Neuronal stem cell (in vitro differentiated cells): ENCODE measurements at regions not wholly inside any gene's neighbourhood (a gene's known extent, or its start where the extent isn't known, plus 50 kb on each side); places are given as distances from the start of the nearest gene placed in this dataset.

Experiments
- DNase-seq: peaks from one replicate; pipeline ENCODE4 v3.0.0-alpha.2; 2013; ENCODE audit warnings: low spot score
- H2AFZ ChIP-seq: one replicate; pipeline ENCODE4 v1.6.1; 2013; ENCODE audit warnings: mild to moderate bottlenecking, low read length, inconsistent platforms
- H2AK5ac ChIP-seq: 2 replicates; pipeline ENCODE4 v1.6.1; 2013; ENCODE audit warnings: low read depth, mild to moderate bottlenecking, inconsistent platforms, low read length, moderate library complexity, mixed read lengths
- H2BK120ac ChIP-seq: 2 replicates; pipeline ENCODE4 v1.6.1; 2013; ENCODE audit warnings: low read depth, mild to moderate bottlenecking, inconsistent platforms, low read length, moderate library complexity, mixed read lengths
- H2BK12ac ChIP-seq: one replicate; pipeline ENCODE4 v1.6.1; 2013; ENCODE audit warnings: low read length, inconsistent platforms
- H2BK15ac ChIP-seq: 2 replicates; pipeline ENCODE4 v1.6.1; 2013; ENCODE audit warnings: mild to moderate bottlenecking, low read length, inconsistent platforms, mixed read lengths
- H2BK5ac ChIP-seq: one replicate; pipeline ENCODE4 v1.6.1; 2013; ENCODE audit warnings: inconsistent platforms, mild to moderate bottlenecking, low read length, moderate library complexity
- H3K14ac ChIP-seq: one replicate; pipeline ENCODE4 v1.6.1; 2013; ENCODE audit warnings: low read length, inconsistent platforms
- H3K18ac ChIP-seq: 2 replicates; pipeline ENCODE4 v1.6.1; 2013; ENCODE audit warnings: low read length, inconsistent platforms
- H3K23ac ChIP-seq: 2 replicates; pipeline ENCODE4 v1.6.1; 2013; ENCODE audit warnings: low read depth, mild to moderate bottlenecking, mixed read lengths, low read length, inconsistent platforms; ENCODE audit not compliant: poor library complexity
- H3K27ac ChIP-seq: replicated peaks from 3 replicates; pipeline ENCODE4 v1.5.1; 2013; ENCODE audit warnings: low read length, inconsistent platforms
- H3K27me3 ChIP-seq, 3 experiments: 2 replicates each; pipeline ENCODE4 v1.6.1; 2013; ENCODE audit warnings: low read length in 3 of 3, mild to moderate bottlenecking in 2 of 3, inconsistent platforms in 1 of 3, low read depth in 1 of 3, mixed read lengths in 1 of 3, moderate library complexity in 1 of 3; ENCODE audit not compliant: control insufficient read depth in 3 of 3, insufficient read depth in 3 of 3
- H3K36me3 ChIP-seq, 2 donors: replicated peaks in 1 of 2; 2 replicates each; pipeline ENCODE4 v1.6.1; 2013; ENCODE audit warnings: low read length in 2 of 2; ENCODE audit not compliant: control insufficient read depth in 2 of 2, insufficient read depth in 2 of 2
- H3K4ac ChIP-seq: 2 replicates; pipeline ENCODE4 v1.6.1; 2013; ENCODE audit warnings: inconsistent platforms, mild to moderate bottlenecking, low read length, moderate library complexity
- H3K4me1 ChIP-seq, 2 donors: 1 replicate in 1 of 2; 2 replicates in 1 of 2; pipeline ENCODE4 v1.6.1; 2013; ENCODE audit warnings: low read length in 2 of 2, low read depth in 1 of 2; ENCODE audit not compliant: control insufficient read depth in 2 of 2, insufficient read depth in 1 of 2
- H3K4me2 ChIP-seq: one replicate; pipeline ENCODE4 v1.6.1; 2013; ENCODE audit warnings: mild to moderate bottlenecking, low read length, inconsistent platforms; ENCODE audit not compliant: insufficient read depth, poor library complexity, severe bottlenecking
- H3K4me3 ChIP-seq, 2 donors: 2 replicates each; pipeline ENCODE4 v1.5.1; 2013; ENCODE audit warnings: low read length in 2 of 2, mild to moderate bottlenecking in 2 of 2, inconsistent platforms in 1 of 2, moderate library complexity in 1 of 2
- H3K79me1 ChIP-seq: one replicate; pipeline ENCODE4 v1.6.1; 2013; ENCODE audit warnings: low read depth, mild to moderate bottlenecking, inconsistent platforms, low read length, moderate library complexity
- H3K9ac ChIP-seq: one replicate; pipeline ENCODE4 v1.6.1; 2013; ENCODE audit warnings: mild to moderate bottlenecking, low read depth, low read length, inconsistent platforms; ENCODE audit not compliant: poor library complexity
- H3K9me3 ChIP-seq, 2 donors: replicated peaks in 1 of 2; 2 replicates each; pipeline versions ENCODE3 to v1.6.1; 2013; ENCODE audit warnings: low read length in 2 of 2, mild to moderate bottlenecking in 2 of 2, inconsistent platforms in 1 of 2, low read depth in 1 of 2, mixed read lengths in 1 of 2, moderate library complexity in 1 of 2; ENCODE audit not compliant: control insufficient read depth in 2 of 2, insufficient read depth in 1 of 2
- H4K8ac ChIP-seq: one replicate; pipeline ENCODE4 v1.6.1; 2013; ENCODE audit warnings: low read depth, mild to moderate bottlenecking, inconsistent platforms, low read length, moderate library complexity
- H4K91ac ChIP-seq: one replicate; pipeline ENCODE4 v1.6.1; 2013; ENCODE audit warnings: low read length, low read depth, mild to moderate bottlenecking, inconsistent platforms; ENCODE audit not compliant: poor library complexity
- WGBS, 2 donors: extraction: QIAGEN DNeasy Blood & Tissue Kit; methylation state at CpG; one replicate each; pipeline ENCODE4 v1.1.7; 2013; ENCODE audit warnings: missing lambda C conversion rate in 2 of 2, mixed read lengths in 1 of 2; ENCODE audit not compliant: insufficient read length in 2 of 2, insufficient replicate concordance in 1 of 2; ENCODE audit errors: extremely low coverage in 2 of 2; 5-methylcytosine and 5-hydroxymethylcytosine counted together

GRCh38 chr2:65920659-65921058 lies 488.3 kb upstream of the SPRED2 start:
- Histone ChIP-seq H2AFZ (no peak overlapping the region), H3K4me3 (no peak overlapping the region), H3K27ac (no peak overlapping the region), H2BK5ac (no peak overlapping the region), H3K27me3 (no peaks in the 10 kb centered on the region), H3K4me2 (no peak overlapping the region), H4K8ac (no peak overlapping the region), H2BK12ac (no peak overlapping the region), H3K18ac (peak overlapping the region; percentile 2), H3K23ac (no peak overlapping the region), H3K36me3 (no peaks in the 10 kb centered on the region), H3K4me1 (peaks cover 0 to 3% of the 10 kb centered on the region in 2 donors), H3K79me1 (no peaks in the 10 kb centered on the region), H3K4ac (no peak overlapping the region), H3K14ac (no peak overlapping the region), H3K9ac (no peak overlapping the region), H2AK5ac (no peak overlapping the region), H3K9me3 (no peaks in the 10 kb centered on the region), H2BK15ac (peak overlapping the region; percentile 15), H2BK120ac (no peak overlapping the region), H4K91ac (no peak overlapping the region)
- no peak for DNase-seq
- WGBS, 2 donors, result no CpG with 5 or more reads among the region's 6 CpGs

- no peak overlapping the region for H2AK5ac ChIP-seq
- H3K4ac ChIP-seq, result no peak overlapping the region
- no peak overlapping the region for H3K14ac ChIP-seq
- no CpG with 5 or more reads among the region's 7 CpGs for WGBS, 2 donors
- no peak overlapping the region for H2BK120ac ChIP-seq
- H3K9me3 ChIP-seq, result no peaks in the 10 kb centered on the region
- no peak overlapping the region for H2BK12ac ChIP-seq
- H3K18ac ChIP-seq, result no peak overlapping the region
- H3K4me2 ChIP-seq, result no peak overlapping the region
- no peak overlapping the region for H2BK5ac ChIP-seq
- H3K36me3 ChIP-seq, result no peaks in the 10 kb centered on the region
- H2AFZ ChIP-seq, result peak overlapping the region; percentile 45
- no peak overlapping the region for H4K8ac ChIP-seq
- no peak overlapping the region for H2BK15ac ChIP-seq
- H3K27ac ChIP-seq, result no peak overlapping the region
- H3K4me3 ChIP-seq, result no peak overlapping the region
- H3K9ac ChIP-seq, result no peak overlapping the region
- no peaks in the 10 kb centered on the region for H3K27me3 ChIP-seq
- no peaks in the 10 kb centered on the region for H3K79me1 ChIP-seq
- H3K23ac ChIP-seq, result no peak overlapping the region
- peaks cover 0 to 3% of the 10 kb centered on the region in 2 donors for H3K4me1 ChIP-seq
- no peak overlapping the region for H4K91ac ChIP-seq
- no peak for DNase-seq
These were observed 487.3 kb upstream of the SPRED2 start for GRCh38 chr2:65919550-65920188.

GRCh38 chr2:65918760-65919187 lies 486.4 kb upstream of the SPRED2 start:
- Histone ChIP-seq H3K4me3 (no peak overlapping the region), H3K27ac (no peak overlapping the region), H2BK15ac (no peak overlapping the region), H2BK5ac (no peak overlapping the region), H3K14ac (no peak overlapping the region), H3K23ac (no peak overlapping the region), H2AFZ (no peak overlapping the region), H3K18ac (no peak overlapping the region), H3K9ac (no peak overlapping the region), H4K8ac (no peak overlapping the region), H3K4me1 (peaks cover 0 to 9% of the 10 kb centered on the region in 2 donors), H3K4me2 (no peak overlapping the region), H3K4ac (no peak overlapping the region), H3K27me3 (no peaks in the 10 kb centered on the region), H2AK5ac (no peak overlapping the region), H2BK120ac (no peak overlapping the region), H4K91ac (no peak overlapping the region), H3K36me3 (no peaks in the 10 kb centered on the region), H2BK12ac (no peak overlapping the region), H3K79me1 (no peaks in the 10 kb centered on the region), H3K9me3 (no peaks in the 10 kb centered on the region)
- no CpG with 5 or more reads among the region's 3 CpGs for WGBS, 2 donors
- DNase-seq, result no peak

- Histone ChIP-seq H2BK120ac (no peak overlapping the region), H2BK15ac (no peak overlapping the region), H3K23ac (no peak overlapping the region), H3K9me3 (no peaks in the 10 kb centered on the region), H3K27me3 (no peaks in the 10 kb centered on the region), H3K14ac (no peak overlapping the region), H3K36me3 (no peaks in the 10 kb centered on the region), H3K9ac (no peak overlapping the region), H4K91ac (no peak overlapping the region), H3K18ac (no peak overlapping the region), H2BK5ac (no peak overlapping the region), H3K4me2 (no peak overlapping the region), H4K8ac (no peak overlapping the region), H3K4me1 (peaks cover 0 to 10% of the 10 kb centered on the region in 2 donors), H3K4me3 (no peak overlapping the region), H2AK5ac (no peak overlapping the region), H3K4ac (no peak overlapping the region), H3K79me1 (no peaks in the 10 kb centered on the region), H2AFZ (no peak overlapping the region), H2BK12ac (no peak overlapping the region), H3K27ac (no peak overlapping the region)
- no peak for DNase-seq
- no CpG with 5 or more reads among the region's 2 CpGs for WGBS, 2 donors
These were observed 485.6 kb upstream of the SPRED2 start for GRCh38 chr2:65917986-65918385.
